ENCODE measurements at regions not wholly inside any gene's neighbourhood (a gene's known extent, or its start where the extent isn't known, plus 50 kb on each side); places are given as distances from the start of the nearest gene placed in this dataset.

DNA sequence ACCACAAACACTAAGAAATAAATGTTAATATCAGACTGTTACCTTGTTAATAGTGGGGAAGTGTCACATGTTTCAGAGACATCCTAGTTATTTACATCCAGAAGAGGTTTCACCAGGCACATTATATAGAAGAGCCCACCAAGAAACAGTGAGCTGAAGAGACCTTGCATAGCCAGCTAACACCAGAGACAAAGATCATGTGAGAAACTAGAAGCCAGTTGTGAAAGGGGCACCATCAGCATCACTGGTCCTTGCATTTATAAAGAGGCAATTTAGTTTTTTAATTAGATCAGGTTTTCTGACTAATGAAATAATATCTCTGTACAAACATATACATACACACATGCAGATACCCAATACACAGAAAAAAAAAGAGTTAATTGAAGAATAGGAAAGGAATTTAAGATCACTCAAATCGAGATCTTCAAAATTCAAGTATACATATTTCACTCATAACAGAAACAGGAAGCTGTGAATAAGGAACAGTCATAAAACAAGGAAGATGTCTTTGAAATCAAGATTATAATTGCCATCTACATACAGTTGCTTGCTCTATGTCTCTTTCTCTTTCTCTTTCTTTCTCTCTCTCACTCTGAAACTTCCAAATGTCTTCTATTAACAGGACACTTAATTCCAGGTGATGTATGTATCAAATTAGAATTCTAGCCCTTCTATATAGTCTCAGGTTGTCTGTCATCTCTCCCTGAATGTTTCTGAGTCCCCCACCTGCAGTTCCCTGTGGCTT is 348.7 kb downstream of the ETS1 start:
- H3K36me3 ChIP-seq (ENCODE audit: control insufficient read depth in 3 of 3, insufficient read depth in 3 of 3, low read length in 3 of 3): no peaks in the 10 kb centered on the region

DNA sequence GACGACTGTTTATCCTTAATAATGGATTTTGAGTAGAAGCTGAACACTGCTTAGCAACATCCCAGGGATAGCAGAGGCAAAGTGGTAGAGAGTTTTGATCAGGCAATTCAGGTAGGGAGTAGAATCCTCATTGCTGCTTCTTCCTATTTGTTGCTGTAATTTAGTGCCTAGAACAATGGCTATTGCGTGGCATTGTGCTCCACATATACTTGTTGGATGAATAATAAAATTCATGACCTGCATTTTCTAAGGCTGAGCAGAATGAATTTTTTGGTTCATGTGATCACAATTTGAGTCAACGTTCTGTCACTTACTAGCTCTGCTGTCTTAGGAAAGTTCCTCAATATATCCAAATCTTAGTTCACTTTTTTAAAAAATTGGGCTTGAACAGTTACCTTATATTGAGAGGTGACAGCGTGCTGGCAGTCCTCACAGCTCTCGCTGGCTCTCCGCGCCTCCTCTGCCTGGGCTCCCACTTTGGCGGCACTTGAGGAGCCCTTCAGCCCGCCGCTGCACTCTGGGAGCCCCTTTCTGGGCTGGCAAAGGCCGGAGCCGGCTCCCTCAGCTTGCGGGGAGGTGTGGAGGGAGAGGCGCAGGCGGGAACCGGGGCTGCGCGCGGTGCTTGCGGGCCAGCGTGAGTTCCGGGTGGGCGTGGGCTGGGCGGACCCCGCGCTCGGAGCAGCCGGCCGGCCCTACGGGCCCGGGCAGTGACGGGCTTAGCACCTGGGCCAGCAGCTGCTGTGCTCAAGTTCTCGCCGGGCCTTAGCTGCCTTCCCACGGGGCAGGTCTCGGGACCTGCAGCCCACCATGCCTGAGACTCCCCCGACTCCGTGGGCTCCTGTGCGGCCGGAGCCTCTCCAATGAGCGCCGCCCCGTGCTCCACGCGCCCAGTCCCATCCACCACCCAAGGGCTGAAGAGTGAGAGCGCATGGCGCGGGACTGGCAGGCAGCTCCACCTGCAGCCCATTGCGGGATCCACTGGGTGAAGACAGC is 350.6 kb downstream of the ETS1 start:
- no peaks in the 10 kb centered on the region for H3K27me3 ChIP-seq (ENCODE audit: control insufficient read depth in 3 of 3, insufficient read depth in 3 of 3, low read length in 3 of 3)
- H3K36me3 ChIP-seq (ENCODE audit: control insufficient read depth in 3 of 3, insufficient read depth in 3 of 3, low read length in 3 of 3): no peaks in the 10 kb centered on the region
- H3K4me1 ChIP-seq (ENCODE audit: control insufficient read depth in 3 of 3, insufficient read depth in 3 of 3, low read length in 3 of 3): no peaks in the 10 kb centered on the region
- no peak overlapping the region for H3K27ac ChIP-seq (ENCODE audit: low read depth, low read length)
- H3K9me3 ChIP-seq (ENCODE audit: control insufficient read depth in 3 of 3, low read length in 3 of 3): no peaks in the 10 kb centered on the region
- no peak overlapping the region for H3K9ac ChIP-seq (ENCODE audit: low read depth in 1 of 3, low read length in 3 of 3)
- no peak overlapping the region for H3K4me3 ChIP-seq (ENCODE audit: low read length in 3 of 3)

More for the DNA sequence above, 348.7 kb downstream of the ETS1 start:
- no peak overlapping the region for H3K4me3 ChIP-seq (ENCODE audit: low read length in 3 of 3)
- H3K4me1 ChIP-seq (ENCODE audit: control insufficient read depth in 3 of 3, insufficient read depth in 3 of 3, low read length in 3 of 3): no peaks in the 10 kb centered on the region
- no peak overlapping the region for H3K9ac ChIP-seq (ENCODE audit: low read depth in 1 of 3, low read length in 3 of 3)
- H3K9me3 ChIP-seq (ENCODE audit: control insufficient read depth in 3 of 3, low read length in 3 of 3): no peaks in the 10 kb centered on the region
- H3K27ac ChIP-seq (ENCODE audit: low read depth, low read length): no peak overlapping the region
- H3K27me3 ChIP-seq (ENCODE audit: control insufficient read depth in 3 of 3, insufficient read depth in 3 of 3, low read length in 3 of 3): no peaks in the 10 kb centered on the region

GRCh38 chr11:128235958-128236357 is 351.4 kb downstream of the ETS1 start:
- H3K27ac ChIP-seq (ENCODE audit: low read depth, low read length): no peak overlapping the region
- H3K4me3 ChIP-seq (ENCODE audit: low read length in 3 of 3): no peak overlapping the region
- no peaks in the 10 kb centered on the region for H3K27me3 ChIP-seq (ENCODE audit: control insufficient read depth in 3 of 3, insufficient read depth in 3 of 3, low read length in 3 of 3)
- no peaks in the 10 kb centered on the region for H3K9me3 ChIP-seq (ENCODE audit: control insufficient read depth in 3 of 3, low read length in 3 of 3)
- no peaks in the 10 kb centered on the region for H3K36me3 ChIP-seq (ENCODE audit: control insufficient read depth in 3 of 3, insufficient read depth in 3 of 3, low read length in 3 of 3)
- no peak overlapping the region for H3K9ac ChIP-seq (ENCODE audit: low read depth in 1 of 3, low read length in 3 of 3)
- no peaks in the 10 kb centered on the region for H3K4me1 ChIP-seq (ENCODE audit: control insufficient read depth in 3 of 3, insufficient read depth in 3 of 3, low read length in 3 of 3)

GRCh38 chr11:128235426-128235825 is 351.9 kb downstream of the ETS1 start:
- Histone ChIP-seq H3K4me1 (ENCODE audit: control insufficient read depth in 3 of 3, insufficient read depth in 3 of 3, low read length in 3 of 3) (no peaks in the 10 kb centered on the region), H3K4me3 (ENCODE audit: low read length in 3 of 3) (no peak overlapping the region), H3K36me3 (ENCODE audit: control insufficient read depth in 3 of 3, insufficient read depth in 3 of 3, low read length in 3 of 3) (no peaks in the 10 kb centered on the region), H3K9ac (ENCODE audit: low read depth in 1 of 3, low read length in 3 of 3) (no peak overlapping the region), H3K27me3 (ENCODE audit: control insufficient read depth in 3 of 3, insufficient read depth in 3 of 3, low read length in 3 of 3) (no peaks in the 10 kb centered on the region), H3K27ac (ENCODE audit: low read depth, low read length) (no peak overlapping the region), H3K9me3 (ENCODE audit: control insufficient read depth in 3 of 3, low read length in 3 of 3) (no peaks in the 10 kb centered on the region)

- H3K27ac ChIP-seq (ENCODE audit: low read depth, low read length): no peak overlapping the region
- no peaks in the 10 kb centered on the region for H3K27me3 ChIP-seq (ENCODE audit: control insufficient read depth in 3 of 3, insufficient read depth in 3 of 3, low read length in 3 of 3)
- H3K4me3 ChIP-seq (ENCODE audit: low read length in 3 of 3): no peak overlapping the region
- no peaks in the 10 kb centered on the region for H3K4me1 ChIP-seq (ENCODE audit: control insufficient read depth in 3 of 3, insufficient read depth in 3 of 3, low read length in 3 of 3)
- H3K9me3 ChIP-seq (ENCODE audit: control insufficient read depth in 3 of 3, low read length in 3 of 3): no peaks in the 10 kb centered on the region
- no peak overlapping the region for H3K9ac ChIP-seq (ENCODE audit: low read depth in 1 of 3, low read length in 3 of 3)
- no peaks in the 10 kb centered on the region for H3K36me3 ChIP-seq (ENCODE audit: control insufficient read depth in 3 of 3, insufficient read depth in 3 of 3, low read length in 3 of 3)
Observed at GRCh38 chr11:128234143-128234542, 353.2 kb downstream of the ETS1 start.

- Histone ChIP-seq H3K27ac (ENCODE audit: low read depth, low read length) (no peak overlapping the region), H3K4me3 (ENCODE audit: low read length in 3 of 3) (no peak overlapping the region), H3K4me1 (ENCODE audit: control insufficient read depth in 3 of 3, insufficient read depth in 3 of 3, low read length in 3 of 3) (no peaks in the 10 kb centered on the region), H3K9ac (ENCODE audit: low read depth in 1 of 3, low read length in 3 of 3) (no peak overlapping the region), H3K9me3 (ENCODE audit: control insufficient read depth in 3 of 3, low read length in 3 of 3) (no peaks in the 10 kb centered on the region), H3K36me3 (ENCODE audit: control insufficient read depth in 3 of 3, insufficient read depth in 3 of 3, low read length in 3 of 3) (no peaks in the 10 kb centered on the region), H3K27me3 (ENCODE audit: control insufficient read depth in 3 of 3, insufficient read depth in 3 of 3, low read length in 3 of 3) (no peaks in the 10 kb centered on the region)
Observed at GRCh38 chr11:128232588-128232987, 354.8 kb downstream of the ETS1 start.

DNA sequence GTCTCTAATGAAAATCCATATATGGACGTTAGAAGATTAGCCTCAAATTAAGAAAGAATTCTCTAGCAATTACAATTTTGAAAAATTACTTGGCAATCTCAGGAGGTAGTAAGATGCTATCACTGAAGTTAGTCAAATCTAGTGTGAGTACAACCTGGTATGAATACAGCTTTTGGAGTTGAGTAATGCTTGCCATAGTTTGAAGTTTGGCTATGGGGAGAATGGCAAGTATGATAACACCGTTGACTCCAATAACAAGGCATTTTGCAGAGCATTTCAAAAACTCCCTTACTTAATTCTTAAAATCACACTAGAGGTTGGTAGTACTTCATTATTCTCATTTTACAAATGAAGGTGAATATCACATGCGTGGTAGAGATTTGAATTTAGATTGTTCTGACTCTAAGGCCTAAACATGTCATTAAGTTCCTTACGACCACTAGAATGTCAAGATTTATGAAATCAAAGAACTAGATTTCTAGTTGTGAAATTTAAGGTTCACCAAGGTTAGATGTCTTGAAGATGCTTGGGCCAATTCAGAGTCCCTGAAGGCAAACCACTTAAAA is 355.4 kb downstream of the ETS1 start:
- Histone ChIP-seq H3K27me3 (ENCODE audit: control insufficient read depth in 3 of 3, insufficient read depth in 3 of 3, low read length in 3 of 3) (no peaks in the 10 kb centered on the region), H3K9me3 (ENCODE audit: control insufficient read depth in 3 of 3, low read length in 3 of 3) (no peaks in the 10 kb centered on the region), H3K4me1 (ENCODE audit: control insufficient read depth in 3 of 3, insufficient read depth in 3 of 3, low read length in 3 of 3) (no peaks in the 10 kb centered on the region), H3K27ac (ENCODE audit: low read depth, low read length) (no peak overlapping the region), H3K9ac (ENCODE audit: low read depth in 1 of 3, low read length in 3 of 3) (no peak overlapping the region), H3K36me3 (ENCODE audit: control insufficient read depth in 3 of 3, insufficient read depth in 3 of 3, low read length in 3 of 3) (no peaks in the 10 kb centered on the region), H3K4me3 (ENCODE audit: low read length in 3 of 3) (no peak overlapping the region)

DNA sequence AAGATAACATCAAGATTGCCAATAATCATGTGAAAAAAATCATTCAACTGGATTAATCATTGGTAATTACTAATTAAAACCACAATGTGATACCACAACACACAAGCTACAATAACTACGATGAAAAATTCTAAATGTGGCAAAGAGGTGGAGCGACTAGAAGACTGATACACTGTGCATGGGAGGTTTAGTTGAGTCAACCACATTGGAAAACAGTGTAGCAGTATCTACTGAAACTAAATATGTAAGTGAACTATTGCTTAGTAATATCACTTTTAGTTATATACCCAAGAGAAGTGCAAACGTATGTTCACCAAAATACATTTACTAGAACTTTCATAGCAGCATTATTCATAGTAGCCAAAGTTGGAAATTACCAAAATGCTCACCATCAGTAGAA is 359.9 kb downstream of the ETS1 start:
- Histone ChIP-seq H3K27me3 (ENCODE audit: control insufficient read depth in 3 of 3, insufficient read depth in 3 of 3, low read length in 3 of 3) (no peaks in the 10 kb centered on the region), H3K4me3 (ENCODE audit: low read length in 3 of 3) (no peak overlapping the region), H3K27ac (ENCODE audit: low read depth, low read length) (no peak overlapping the region), H3K4me1 (ENCODE audit: control insufficient read depth in 3 of 3, insufficient read depth in 3 of 3, low read length in 3 of 3) (no peaks in the 10 kb centered on the region), H3K36me3 (ENCODE audit: control insufficient read depth in 3 of 3, insufficient read depth in 3 of 3, low read length in 3 of 3) (no peaks in the 10 kb centered on the region), H3K9ac (ENCODE audit: low read depth in 1 of 3, low read length in 3 of 3) (no peak overlapping the region), H3K9me3 (ENCODE audit: control insufficient read depth in 3 of 3, low read length in 3 of 3) (no peaks in the 10 kb centered on the region)

GRCh38 chr11:128226106-128226716 is 361.1 kb downstream of the ETS1 start:
- H3K4me3 ChIP-seq (ENCODE audit: low read length in 3 of 3): no peak overlapping the region

More at GRCh38 chr11:128226106-128226716, 361.1 kb downstream of the ETS1 start:
- no peaks in the 10 kb centered on the region for H3K36me3 ChIP-seq (ENCODE audit: control insufficient read depth in 3 of 3, insufficient read depth in 3 of 3, low read length in 3 of 3)
- H3K9ac ChIP-seq (ENCODE audit: low read depth in 1 of 3, low read length in 3 of 3): no peak overlapping the region
- no peak overlapping the region for H3K27ac ChIP-seq (ENCODE audit: low read depth, low read length)
- no peaks in the 10 kb centered on the region for H3K27me3 ChIP-seq (ENCODE audit: control insufficient read depth in 3 of 3, insufficient read depth in 3 of 3, low read length in 3 of 3)
- H3K4me1 ChIP-seq (ENCODE audit: control insufficient read depth in 3 of 3, insufficient read depth in 3 of 3, low read length in 3 of 3): no peaks in the 10 kb centered on the region
- no peaks in the 10 kb centered on the region for H3K9me3 ChIP-seq (ENCODE audit: control insufficient read depth in 3 of 3, low read length in 3 of 3)
